K562 (cell line): ENCODE measurements at regions not wholly inside any gene's neighbourhood (a gene's known extent, or its start where the extent isn't known, plus 50 kb on each side); places are given as distances from the start of the nearest gene placed in this dataset.

ENCODE experiments used
- ATAC-seq: fragments of 200-7000 bp; cut with Tn5 transposase; 3 replicates; pipeline ENCODE4 v1.9.1; 2020; ENCODE audit warnings: moderate library complexity
- BruUV-seq: library from RNA; stranded (reverse); fragments of 400-500 nt; replicated peaks from 2 replicates; lab custom pipeline; 2021; lab: Mats Ljungman, UMichigan
- CTCF ChIA-PET: fragments of 300-600 bp; formaldehyde crosslinking; extraction: SDS; loops from one replicate; lab custom pipeline; 2021; ENCODE audit warnings: low intra/inter-chr PET ratio; lab: Yijun Ruan, JAX
- POLR2A ChIA-PET: fragments of 300-600, 350-650 bp; sonication (Branson Sonifier 250); formaldehyde crosslinking; extraction: SDS; loops from one replicate; lab custom pipeline; 2021; ENCODE audit warnings: antibody characterized with exemption, inconsistent platforms; lab: Yijun Ruan, JAX
- DNase-seq, 4 experiments: peaks; one replicate each; pipeline versions ENCODE4 v3.0.0 to v3.0.0-alpha.2; 2011 to 2018; ENCODE audit warnings: low spot score in 3 of 4, mixed read lengths in 3 of 4; ENCODE audit errors: extremely low read depth in 1 of 4
- FAIRE-seq: peaks from 2 replicates; lab custom pipeline; 2011; peaks lifted over from hg19 to GRCh38; lab: Jason Lieb, UNC
- H2AFZ ChIP-seq: 2 replicates; pipeline ENCODE4 v1.6.0; 2011; ENCODE audit warnings: low read depth, low read length, control low read depth, inconsistent platforms
- H3K27ac ChIP-seq: fragments of 200-600 bp; 3 replicates; pipeline ENCODE4 v1.8.0; 2011; ENCODE audit warnings: low read depth, mild to moderate bottlenecking, control low read depth, inconsistent platforms, low read length, moderate library complexity, mixed read lengths; ENCODE audit errors: extremely low read depth
- H3K27me3 ChIP-seq, 2 experiments: fragments of 300-600 bp in 1 of 2; 2 replicates in 1 of 2; 3 replicates in 1 of 2; pipeline versions ENCODE4 v1.6.0 to v1.8.0; 2011; ENCODE audit warnings: inconsistent platforms in 2 of 2, low read length in 2 of 2, mild to moderate bottlenecking in 1 of 2, mixed read lengths in 1 of 2, moderate library complexity in 1 of 2; ENCODE audit not compliant: control insufficient read depth in 2 of 2, insufficient read depth in 2 of 2
- H3K36me3 ChIP-seq: fragments of 300-600 bp; 3 replicates; pipeline ENCODE4 v1.8.0; 2011; ENCODE audit warnings: mild to moderate bottlenecking, low read length, inconsistent platforms; ENCODE audit not compliant: control insufficient read depth, insufficient read depth
- H3K4me1 ChIP-seq, 2 experiments: fragments of 200-600 bp in 1 of 2; replicated peaks in 1 of 2; 2 replicates in 1 of 2; 3 replicates in 1 of 2; pipeline versions ENCODE4 v1.5.1 to v1.8.0; 2011; ENCODE audit warnings: inconsistent platforms in 2 of 2, low read length in 2 of 2, mild to moderate bottlenecking in 1 of 2, mixed read lengths in 1 of 2, moderate library complexity in 1 of 2; ENCODE audit not compliant: control insufficient read depth in 2 of 2, insufficient read depth in 2 of 2
- H3K4me2 ChIP-seq: 2 replicates; pipeline ENCODE4 v1.6.1; 2011; ENCODE audit warnings: low read length, control low read depth, inconsistent platforms, mixed read lengths; ENCODE audit not compliant: insufficient read depth
- H3K4me3 ChIP-seq: fragments of 200-600 bp; sonication (generic), shearing (Covaris generic); 2 replicates; pipeline ENCODE4 v1.5.1; 2016; ENCODE audit warnings: control low read depth, inconsistent platforms
- H3K79me2 ChIP-seq: fragments of 200-600 bp; 3 replicates; pipeline ENCODE4 v1.8.0; 2011; ENCODE audit warnings: low read length, inconsistent platforms; ENCODE audit not compliant: control insufficient read depth, insufficient read depth
- H3K9ac ChIP-seq, 2 experiments: 2 replicates each; pipeline versions ENCODE4 v1.6.0 to v1.6.1; 2011; ENCODE audit warnings: low read depth in 2 of 2, low read length in 2 of 2, control low read depth in 1 of 2, inconsistent platforms in 1 of 2, mild to moderate bottlenecking in 1 of 2, mixed read lengths in 1 of 2; ENCODE audit not compliant: insufficient read depth in 1 of 2
- H3K9me1 ChIP-seq: one replicate; pipeline ENCODE4 v1.6.0; 2011; ENCODE audit warnings: inconsistent platforms, mild to moderate bottlenecking, low read length, moderate library complexity; ENCODE audit not compliant: control insufficient read depth, insufficient read depth
- H3K9me3 ChIP-seq: replicated peaks from 2 replicates; pipeline ENCODE4 v1.5.1; 2011; ENCODE audit warnings: low read depth, low read length, inconsistent platforms; ENCODE audit not compliant: control insufficient read depth, insufficient read depth
- H4K20me1 ChIP-seq: replicated peaks from 2 replicates; pipeline ENCODE4 v1.6.1; 2011; ENCODE audit warnings: low read length, inconsistent platforms, mixed read lengths; ENCODE audit not compliant: control insufficient read depth, insufficient read depth
- BRF2 ChIP-seq: IDR thresholded peaks from 3 replicates; pipeline ENCODE4 v1.6.1; 2011; ENCODE audit warnings: borderline replicate concordance, mild to moderate bottlenecking; ENCODE audit not compliant: insufficient read length, insufficient read depth
- DNMT1 ChIP-seq: fragments of 450-650 bp; IDR thresholded peaks from 2 replicates; pipeline ENCODE4 v1.6.1; 2016; ENCODE audit warnings: antibody characterized with exemption, mild to moderate bottlenecking
- ETV1 ChIP-seq: fragments of 450-650 bp; conservative IDR thresholded peaks from 2 replicates; pipeline ENCODE4 v1.6.1; 2016; ENCODE audit warnings: missing genetic modification characterization, control low read depth, low read depth, missing compliant biosample characterization
- HES1 ChIP-seq: fragments of 450-650 bp; IDR thresholded peaks from 2 replicates; pipeline ENCODE4 v1.6.1; 2016; ENCODE audit warnings: low read depth, mild to moderate bottlenecking, moderate library complexity
- STAG1 ChIP-seq: sonication (generic); formaldehyde crosslinking; IDR thresholded peaks from 2 replicates; pipeline ENCODE4 v1.5.0; 2020; ENCODE audit warnings: missing genetic modification reagents, borderline replicate concordance
- THRA ChIP-seq: fragments of 450-650 bp; IDR thresholded peaks from 2 replicates; pipeline ENCODE4 v1.6.1; 2017; ENCODE audit warnings: mild to moderate bottlenecking, moderate library complexity
- ZBTB40 ChIP-seq, 2 experiments: fragments of 450-650 bp in 1 of 2; sonication (generic) in 1 of 2; formaldehyde crosslinking in 1 of 2; IDR thresholded peaks; 2 replicates each; pipeline versions ENCODE4 v1.7.1 to v1.9.0; 2016 to 2022; ENCODE audit warnings: inconsistent platforms in 1 of 2, mild to moderate bottlenecking in 1 of 2, missing genetic modification reagents in 1 of 2
- WGBS: fragments of 100-300 bp; shearing (Covaris generic); methylation state at CpG from one replicate; pipeline ENCODE4 v1.1.6; 2016; ENCODE audit warnings: low coverage, mixed read lengths; ENCODE audit not compliant: insufficient coverage; ENCODE audit errors: missing lambda C conversion rate; 5-methylcytosine and 5-hydroxymethylcytosine counted together
- in situ Hi-C: fragments of 300-500 bp; cut with MboI; formaldehyde crosslinking; loops from 4 replicates; pipeline ENCODE4 v1.15.0; 2018; ENCODE audit warnings: inconsistent platforms, mixed read lengths
- intact Hi-C: fragments of 100-400 bp; cut with micrococcal nuclease; formaldehyde crosslinking; loops from 2 replicates; pipeline ENCODE4 v1.14.2; 2022
- TF ChIP-seq, protein P1 (sequence below): sonication (generic); formaldehyde crosslinking; IDR thresholded peaks from 2 replicates; pipeline ENCODE4 v1.8.1; 2022; ENCODE audit warnings: missing genetic modification reagents

- intact Hi-C loops, result no loop called here
- Histone ChIP-seq H3K36me3 (no peaks in the 10 kb centered on the region), H3K9me3 (no peaks in the 10 kb centered on the region), H3K27me3 (no peaks in the 10 kb centered on the region; a peak in 1 of 5 replicates), H3K9ac (no peak overlapping the region), H2AFZ (no peak overlapping the region), H3K79me2 (no peaks in the 10 kb centered on the region), H3K4me3 (no peak overlapping the region), H3K4me1 (no peaks in the 10 kb centered on the region), H4K20me1 (no peaks in the 10 kb centered on the region), H3K4me2 (no peak overlapping the region), H3K27ac (no peak overlapping the region), H3K9me1 (no peaks in the 10 kb centered on the region)
- ChIA-PET CTCF (no interaction called here), POLR2A (interaction anchor here (0.6 kb wide), 1 partner anchor 531 kb away, joined by 3 read pairs; no protein-coding TSS in a partner anchor)
- DNase-seq (no peak), ATAC-seq (no peak), FAIRE-seq (no peak)
- BruUV-seq, result no TSS peak
- WGBS, result 0% methylated on average over 12 of the region's 12 CpGs
- in situ Hi-C loops, result no loop called here
- no peak for TF ChIP-seq BRF2
- no peak for TF ChIP-seq DNMT1
- no peak for TF ChIP-seq HES1
- TF ChIP-seq, protein P1, sequence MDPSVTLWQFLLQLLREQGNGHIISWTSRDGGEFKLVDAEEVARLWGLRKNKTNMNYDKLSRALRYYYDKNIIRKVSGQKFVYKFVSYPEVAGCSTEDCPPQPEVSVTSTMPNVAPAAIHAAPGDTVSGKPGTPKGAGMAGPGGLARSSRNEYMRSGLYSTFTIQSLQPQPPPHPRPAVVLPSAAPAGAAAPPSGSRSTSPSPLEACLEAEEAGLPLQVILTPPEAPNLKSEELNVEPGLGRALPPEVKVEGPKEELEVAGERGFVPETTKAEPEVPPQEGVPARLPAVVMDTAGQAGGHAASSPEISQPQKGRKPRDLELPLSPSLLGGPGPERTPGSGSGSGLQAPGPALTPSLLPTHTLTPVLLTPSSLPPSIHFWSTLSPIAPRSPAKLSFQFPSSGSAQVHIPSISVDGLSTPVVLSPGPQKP (CRISPR knock-in tag), result no peak
- no peak for TF ChIP-seq THRA
- TF ChIP-seq ETV1 (tag), result no peak
- TF ChIP-seq STAG1 (CRISPR knock-in tag), result no peak
- TF ChIP-seq ZBTB40 (IDR thresholded peaks at IDR 0.05), result no peak
- no peak for TF ChIP-seq ZBTB40 (CRISPR knock-in tag; IDR thresholded peaks at IDR 0.05)
Measured at GRCh38 chr1:29883986-29884385, 647.7 kb downstream of the PTPRU start.
